HepG2 (cell line): ENCODE measurements at regions not wholly inside any gene's neighbourhood (a gene's known extent, or its start where the extent isn't known, plus 50 kb on each side); places are given as distances from the start of the nearest gene placed in this dataset.

Experiments
- ATAC-seq: fragments of 200-7000 bp; cut with Tn5 transposase; 3 replicates; pipeline ENCODE4 v1.9.1; 2020; ENCODE audit warnings: mild to moderate bottlenecking, moderate library complexity
- BruUV-seq: library from RNA; stranded (reverse); fragments of 400-500 nt; replicated peaks from 2 replicates; lab custom pipeline; 2021; lab: Mats Ljungman, UMichigan
- CTCF ChIA-PET: fragments of 300-600 bp; formaldehyde crosslinking; extraction: SDS; loops from one replicate; lab custom pipeline; 2021; ENCODE audit warnings: low total read pairs, inconsistent platforms, low intra/inter-chr PET ratio; lab: Yijun Ruan, JAX
- POLR2A ChIA-PET: fragments of 350-600 bp; sonication (Branson Sonifier 250); formaldehyde crosslinking; loops from one replicate; lab custom pipeline; 2020; ENCODE audit warnings: antibody characterized with exemption, inconsistent platforms; lab: Yijun Ruan, JAX
- DNase-seq: peaks from one replicate; pipeline ENCODE4 v3.0.0-alpha.2; 2015; ENCODE audit warnings: low spot score
- FAIRE-seq: peaks from 3 replicates; lab custom pipeline; 2011; peaks lifted over from hg19 to GRCh38; lab: Jason Lieb, UNC
- H2AFZ ChIP-seq: one replicate; pipeline ENCODE4 v1.6.1; 2011; ENCODE audit warnings: low read length, inconsistent platforms
- H3K27ac ChIP-seq: fragments of 300-600 bp; 3 replicates; pipeline ENCODE4 v1.8.0; 2011; ENCODE audit warnings: mixed run types, mild to moderate bottlenecking, mixed read lengths, low read length, inconsistent platforms; ENCODE audit not compliant: insufficient read depth; ENCODE audit errors: extremely low read length
- H3K27me3 ChIP-seq, 2 experiments: fragments of 200-600 bp in 1 of 2; 2 replicates in 1 of 2; 3 replicates in 1 of 2; pipeline versions ENCODE4 v1.6.0 to v1.8.0; 2011; ENCODE audit warnings: low read length in 2 of 2, mild to moderate bottlenecking in 2 of 2, moderate library complexity in 2 of 2, inconsistent platforms in 1 of 2; ENCODE audit not compliant: insufficient read depth in 2 of 2, control insufficient read depth in 1 of 2
- H3K36me3 ChIP-seq, 2 experiments: fragments of 200-600 bp in 1 of 2; replicated peaks in 1 of 2; 2 replicates in 1 of 2; 3 replicates in 1 of 2; pipeline versions ENCODE4 v1.5.1 to v1.8.0; 2011; ENCODE audit warnings: low read length in 2 of 2, inconsistent platforms in 1 of 2; ENCODE audit not compliant: insufficient read depth in 2 of 2, control insufficient read depth in 1 of 2
- H3K4me1 ChIP-seq: 2 replicates; pipeline ENCODE4 v1.5.1; 2012; ENCODE audit warnings: low read length, inconsistent platforms; ENCODE audit not compliant: insufficient read depth
- H3K4me2 ChIP-seq: 2 replicates; pipeline ENCODE4 v1.6.0; 2011; ENCODE audit warnings: low read depth, low read length, inconsistent platforms
- H3K4me3 ChIP-seq, 3 experiments: fragments of 200-600 bp in 1 of 3; sonication (generic), shearing (Covaris generic) in 1 of 3; replicated peaks in 1 of 3; 2 replicates each; pipeline ENCODE4 v1.5.1; 2011 to 2016; ENCODE audit warnings: low read length in 3 of 3, inconsistent platforms in 2 of 3, low read depth in 2 of 3, mild to moderate bottlenecking in 2 of 3, control low read depth in 1 of 3, mixed read lengths in 1 of 3; ENCODE audit not compliant: insufficient read depth in 1 of 3
- H3K79me2 ChIP-seq: one replicate; pipeline ENCODE4 v1.6.1; 2011; ENCODE audit warnings: low read length, inconsistent platforms; ENCODE audit not compliant: insufficient read depth
- H3K9ac ChIP-seq: 2 replicates; pipeline ENCODE4 v1.6.0; 2011; ENCODE audit warnings: mild to moderate bottlenecking, low read depth, low read length, inconsistent platforms; ENCODE audit not compliant: insufficient read depth
- H3K9me3 ChIP-seq: 2 replicates; pipeline ENCODE4 v1.5.1; 2012; ENCODE audit warnings: mild to moderate bottlenecking, low read length
- H4K20me1 ChIP-seq: 2 replicates; pipeline ENCODE4 v1.6.0; 2011; ENCODE audit warnings: inconsistent platforms, mild to moderate bottlenecking, low read length, moderate library complexity; ENCODE audit not compliant: insufficient read depth
- KDM1A ChIP-seq: IDR thresholded peaks from 2 replicates; pipeline ENCODE4 v1.6.1; 2016; ENCODE audit warnings: missing compliant biosample characterization
- KLF13 ChIP-seq: sonication (generic); formaldehyde crosslinking; IDR thresholded peaks from 2 replicates; pipeline ENCODE4 v1.4.0; 2020; ENCODE audit warnings: mild to moderate bottlenecking, missing genetic modification reagents
- NAIF1 ChIP-seq: sonication (generic); formaldehyde crosslinking; IDR thresholded peaks from 2 replicates; pipeline ENCODE4 v1.5.0; 2020; ENCODE audit warnings: mild to moderate bottlenecking, missing genetic modification reagents, borderline replicate concordance
- RFX1 ChIP-seq: fragments of 450-650 bp; IDR thresholded peaks from 2 replicates; pipeline ENCODE4 v1.6.1; 2017
- RORA ChIP-seq: sonication (generic); formaldehyde crosslinking; IDR thresholded peaks from 2 replicates; pipeline ENCODE4 v1.5.0; 2020; ENCODE audit warnings: mild to moderate bottlenecking, missing genetic modification reagents, moderate library complexity
- SNAI1 ChIP-seq: sonication (generic); formaldehyde crosslinking; IDR thresholded peaks from 2 replicates; pipeline ENCODE4 v1.5.0; 2020; ENCODE audit warnings: mild to moderate bottlenecking, missing genetic modification reagents, borderline replicate concordance
- SNRNP70 ChIP-seq: fragments of 200-400 bp; formaldehyde crosslinking; IDR thresholded peaks from 2 replicates; pipeline ENCODE4 v1.6.1; 2017; ENCODE audit warnings: mild to moderate bottlenecking, low read depth, low read length, moderate library complexity
- ZFYVE20 ChIP-seq: sonication (generic); formaldehyde crosslinking; IDR thresholded peaks from 2 replicates; pipeline ENCODE4 v1.8.0; 2023; ENCODE audit warnings: low read depth, mild to moderate bottlenecking, moderate library complexity, missing genetic modification reagents, borderline replicate concordance
- ZNF572 ChIP-seq: sonication (generic); formaldehyde crosslinking; IDR thresholded peaks from 2 replicates; pipeline ENCODE4 v1.5.1; 2020; ENCODE audit warnings: mild to moderate bottlenecking, missing genetic modification reagents
- ZNF83 ChIP-seq: sonication (generic); formaldehyde crosslinking; IDR thresholded peaks from 2 replicates; pipeline ENCODE4 v1.4.0; 2020; ENCODE audit warnings: missing genetic modification reagents, mild to moderate bottlenecking, borderline replicate concordance
- WGBS: methylation state at CpG from one replicate; pipeline ENCODE4 v1.1.6; 2017; ENCODE audit warnings: low lambda C conversion rate; 5-methylcytosine and 5-hydroxymethylcytosine counted together
- in situ Hi-C: cut with HindIII; loops from 2 replicates; pipeline ENCODE4 v1.10.0; 2017; ENCODE audit warnings: low pct_unique_long_range_greater_than_20kb; ENCODE audit not compliant: extremely low pct_ligation_motif_present
- intact Hi-C: fragments of 100-400 bp; cut with micrococcal nuclease; formaldehyde crosslinking; loops from one replicate; pipeline ENCODE4 v1.10.0; 2022; ENCODE audit not compliant: unreplicated experiment
- TF ChIP-seq, protein P1 (sequence below): sonication (generic); formaldehyde crosslinking; IDR thresholded peaks from 2 replicates; pipeline ENCODE4 v1.4.0; 2020; ENCODE audit warnings: missing genetic modification reagents
- TF ChIP-seq, protein P2 (sequence below): sonication (generic); formaldehyde crosslinking; IDR thresholded peaks from 2 replicates; pipeline ENCODE4 v1.5.0; 2020; ENCODE audit warnings: mild to moderate bottlenecking, missing genetic modification reagents
- TF ChIP-seq, protein P3 (sequence below): sonication (generic); formaldehyde crosslinking; IDR thresholded peaks from 2 replicates; pipeline ENCODE4 v1.4.0; 2020; ENCODE audit warnings: missing genetic modification reagents
- TF ChIP-seq, protein P4 (sequence below): sonication (generic); formaldehyde crosslinking; IDR thresholded peaks from 2 replicates; pipeline ENCODE4 v1.8.1; 2022; ENCODE audit warnings: mild to moderate bottlenecking, missing genetic modification reagents
- TF ChIP-seq, protein P5 (sequence below): fragments of 450-650 bp; IDR thresholded peaks from 2 replicates; pipeline ENCODE4 v1.6.1; 2017; ENCODE audit warnings: mild to moderate bottlenecking

DNA sequence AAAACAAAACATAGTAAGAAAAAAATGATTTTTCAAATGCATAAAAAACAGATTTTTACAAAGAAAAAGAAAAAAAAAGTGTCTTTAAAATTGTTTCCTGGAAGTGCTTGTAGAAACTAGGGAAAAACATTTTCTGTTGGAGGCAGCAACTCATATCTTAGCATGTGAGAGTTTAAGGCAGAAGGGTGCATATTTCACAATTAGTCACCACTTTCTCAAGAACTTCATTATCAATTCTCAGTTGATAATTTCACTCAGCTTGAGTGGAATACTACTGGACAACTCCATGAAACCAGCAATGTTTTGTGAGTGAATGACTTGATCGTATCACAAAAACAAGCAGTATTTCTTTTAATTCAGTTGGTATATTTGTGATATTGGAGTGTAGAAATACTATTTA, 508.3 kb upstream of the DAB2 start (continued):
- TF ChIP-seq, protein P1, sequence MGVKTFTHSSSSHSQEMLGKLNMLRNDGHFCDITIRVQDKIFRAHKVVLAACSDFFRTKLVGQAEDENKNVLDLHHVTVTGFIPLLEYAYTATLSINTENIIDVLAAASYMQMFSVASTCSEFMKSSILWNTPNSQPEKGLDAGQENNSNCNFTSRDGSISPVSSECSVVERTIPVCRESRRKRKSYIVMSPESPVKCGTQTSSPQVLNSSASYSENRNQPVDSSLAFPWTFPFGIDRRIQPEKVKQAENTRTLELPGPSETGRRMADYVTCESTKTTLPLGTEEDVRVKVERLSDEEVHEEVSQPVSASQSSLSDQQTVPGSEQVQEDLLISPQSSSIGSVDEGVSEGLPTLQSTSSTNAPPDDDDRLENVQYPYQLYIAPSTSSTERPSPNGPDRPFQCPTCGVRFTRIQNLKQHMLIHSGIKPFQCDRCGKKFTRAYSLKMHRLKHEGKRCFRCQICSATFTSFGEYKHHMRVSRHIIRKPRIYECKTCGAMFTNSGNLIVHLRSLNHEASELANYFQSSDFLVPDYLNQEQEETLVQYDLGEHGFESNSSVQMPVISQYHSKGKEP (CRISPR knock-in tag) = no peak
- TF ChIP-seq, protein P2, sequence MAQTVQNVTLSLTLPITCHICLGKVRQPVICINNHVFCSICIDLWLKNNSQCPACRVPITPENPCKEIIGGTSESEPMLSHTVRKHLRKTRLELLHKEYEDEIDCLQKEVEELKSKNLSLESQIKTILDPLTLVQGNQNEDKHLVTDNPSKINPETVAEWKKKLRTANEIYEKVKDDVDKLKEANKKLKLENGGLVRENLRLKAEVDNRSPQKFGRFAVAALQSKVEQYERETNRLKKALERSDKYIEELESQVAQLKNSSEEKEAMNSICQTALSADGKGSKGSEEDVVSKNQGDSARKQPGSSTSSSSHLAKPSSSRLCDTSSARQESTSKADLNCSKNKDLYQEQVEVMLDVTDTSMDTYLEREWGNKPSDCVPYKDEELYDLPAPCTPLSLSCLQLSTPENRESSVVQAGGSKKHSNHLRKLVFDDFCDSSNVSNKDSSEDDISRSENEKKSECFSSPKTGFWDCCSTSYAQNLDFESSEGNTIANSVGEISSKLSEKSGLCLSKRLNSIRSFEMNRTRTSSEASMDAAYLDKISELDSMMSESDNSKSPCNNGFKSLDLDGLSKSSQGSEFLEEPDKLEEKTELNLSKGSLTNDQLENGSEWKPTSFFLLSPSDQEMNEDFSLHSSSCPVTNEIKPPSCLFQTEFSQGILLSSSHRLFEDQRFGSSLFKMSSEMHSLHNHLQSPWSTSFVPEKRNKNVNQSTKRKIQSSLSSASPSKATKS = no peak
- TF ChIP-seq KDM1A (CRISPR knock-in tag) (no peak), NAIF1 (no peak)

DNA sequence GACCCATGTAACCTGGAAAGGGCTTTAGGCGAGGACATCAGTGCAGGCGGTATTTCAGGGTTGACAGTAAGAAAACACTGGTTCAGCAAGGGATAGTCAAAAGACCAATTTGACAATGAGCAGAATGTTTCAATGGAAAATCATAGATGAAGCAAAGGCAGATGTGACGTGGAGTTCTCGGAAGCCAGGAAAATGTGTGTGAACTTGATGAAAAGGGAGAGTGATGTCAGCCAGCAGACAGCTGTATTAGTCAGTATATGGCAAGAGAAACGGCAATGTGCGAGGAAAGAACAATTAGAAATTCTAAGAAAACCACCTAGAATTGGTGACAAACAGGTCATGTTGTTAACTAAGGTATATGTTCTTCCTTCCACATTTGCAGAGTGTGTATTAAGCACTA, 503.9 kb upstream of the DAB2 start:
- intact Hi-C loops (no loop called here), in situ Hi-C loops (no loop called here)
- Histone ChIP-seq H3K79me2 (no peaks in the 10 kb centered on the region), H3K9me3 (no peaks in the 10 kb centered on the region), H3K36me3 (no peaks in the 10 kb centered on the region), H3K9ac (no peak overlapping the region), H3K27ac (no peak overlapping the region), H3K4me1 (no peaks in the 10 kb centered on the region), H2AFZ (no peak overlapping the region), H3K4me3 (no peak overlapping the region), H3K27me3 (no peaks in the 10 kb centered on the region), H4K20me1 (no peaks in the 10 kb centered on the region), H3K4me2 (no peak overlapping the region)
- TF ChIP-seq KLF13 (CRISPR knock-in tag) (no peak), ZFYVE20 (CRISPR knock-in tag) (no peak), SNRNP70 (no peak), RORA (CRISPR knock-in tag) (no peak), RFX1 (no peak), SNAI1 (CRISPR knock-in tag) (no peak), ZNF83 (CRISPR knock-in tag) (no peak), ZNF572 (CRISPR knock-in tag) (no peak)
- TF ChIP-seq, protein P3, sequence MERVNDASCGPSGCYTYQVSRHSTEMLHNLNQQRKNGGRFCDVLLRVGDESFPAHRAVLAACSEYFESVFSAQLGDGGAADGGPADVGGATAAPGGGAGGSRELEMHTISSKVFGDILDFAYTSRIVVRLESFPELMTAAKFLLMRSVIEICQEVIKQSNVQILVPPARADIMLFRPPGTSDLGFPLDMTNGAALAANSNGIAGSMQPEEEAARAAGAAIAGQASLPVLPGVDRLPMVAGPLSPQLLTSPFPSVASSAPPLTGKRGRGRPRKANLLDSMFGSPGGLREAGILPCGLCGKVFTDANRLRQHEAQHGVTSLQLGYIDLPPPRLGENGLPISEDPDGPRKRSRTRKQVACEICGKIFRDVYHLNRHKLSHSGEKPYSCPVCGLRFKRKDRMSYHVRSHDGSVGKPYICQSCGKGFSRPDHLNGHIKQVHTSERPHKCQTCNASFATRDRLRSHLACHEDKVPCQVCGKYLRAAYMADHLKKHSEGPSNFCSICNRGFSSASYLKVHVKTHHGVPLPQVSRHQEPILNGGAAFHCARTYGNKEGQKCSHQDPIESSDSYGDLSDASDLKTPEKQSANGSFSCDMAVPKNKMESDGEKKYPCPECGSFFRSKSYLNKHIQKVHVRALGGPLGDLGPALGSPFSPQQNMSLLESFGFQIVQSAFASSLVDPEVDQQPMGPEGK = no peak
- TF ChIP-seq, protein P4, sequence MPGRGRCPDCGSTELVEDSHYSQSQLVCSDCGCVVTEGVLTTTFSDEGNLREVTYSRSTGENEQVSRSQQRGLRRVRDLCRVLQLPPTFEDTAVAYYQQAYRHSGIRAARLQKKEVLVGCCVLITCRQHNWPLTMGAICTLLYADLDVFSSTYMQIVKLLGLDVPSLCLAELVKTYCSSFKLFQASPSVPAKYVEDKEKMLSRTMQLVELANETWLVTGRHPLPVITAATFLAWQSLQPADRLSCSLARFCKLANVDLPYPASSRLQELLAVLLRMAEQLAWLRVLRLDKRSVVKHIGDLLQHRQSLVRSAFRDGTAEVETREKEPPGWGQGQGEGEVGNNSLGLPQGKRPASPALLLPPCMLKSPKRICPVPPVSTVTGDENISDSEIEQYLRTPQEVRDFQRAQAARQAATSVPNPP (CRISPR knock-in tag) = no peak
- TF ChIP-seq, protein P5, sequence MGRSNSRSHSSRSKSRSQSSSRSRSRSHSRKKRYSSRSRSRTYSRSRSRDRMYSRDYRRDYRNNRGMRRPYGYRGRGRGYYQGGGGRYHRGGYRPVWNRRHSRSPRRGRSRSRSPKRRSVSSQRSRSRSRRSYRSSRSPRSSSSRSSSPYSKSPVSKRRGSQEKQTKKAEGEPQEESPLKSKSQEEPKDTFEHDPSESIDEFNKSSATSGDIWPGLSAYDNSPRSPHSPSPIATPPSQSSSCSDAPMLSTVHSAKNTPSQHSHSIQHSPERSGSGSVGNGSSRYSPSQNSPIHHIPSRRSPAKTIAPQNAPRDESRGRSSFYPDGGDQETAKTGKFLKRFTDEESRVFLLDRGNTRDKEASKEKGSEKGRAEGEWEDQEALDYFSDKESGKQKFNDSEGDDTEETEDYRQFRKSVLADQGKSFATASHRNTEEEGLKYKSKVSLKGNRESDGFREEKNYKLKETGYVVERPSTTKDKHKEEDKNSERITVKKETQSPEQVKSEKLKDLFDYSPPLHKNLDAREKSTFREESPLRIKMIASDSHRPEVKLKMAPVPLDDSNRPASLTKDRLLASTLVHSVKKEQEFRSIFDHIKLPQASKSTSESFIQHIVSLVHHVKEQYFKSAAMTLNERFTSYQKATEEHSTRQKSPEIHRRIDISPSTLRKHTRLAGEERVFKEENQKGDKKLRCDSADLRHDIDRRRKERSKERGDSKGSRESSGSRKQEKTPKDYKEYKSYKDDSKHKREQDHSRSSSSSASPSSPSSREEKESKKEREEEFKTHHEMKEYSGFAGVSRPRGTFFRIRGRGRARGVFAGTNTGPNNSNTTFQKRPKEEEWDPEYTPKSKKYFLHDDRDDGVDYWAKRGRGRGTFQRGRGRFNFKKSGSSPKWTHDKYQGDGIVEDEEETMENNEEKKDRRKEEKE = no peak
- ATAC-seq (no peak), DNase-seq (no peak), FAIRE-seq (no peak)
- WGBS = 6% methylated on average over 6 of the region's 6 CpGs
- ChIA-PET CTCF (no interaction called here), POLR2A (no interaction called here)
- BruUV-seq = no TSS peak
